SK-N-MC (cell line): ENCODE measurements at regions not wholly inside any gene's neighbourhood (a gene's known extent, or its start where the extent isn't known, plus 50 kb on each side); places are given as distances from the start of the nearest gene placed in this dataset.

Experiments used
- EZH2 ChIP-seq: fragments of 200-600 bp; sonication (generic); IDR thresholded peaks from one replicate; pipeline ENCODE4 v1.6.1; 2017; ENCODE audit warnings: antibody characterized with exemption
- FOXP2 ChIP-seq: optimal IDR thresholded peaks from 2 replicates; pipeline ENCODE3; 2011; ENCODE audit warnings: mild to moderate bottlenecking, moderate library complexity; ENCODE audit not compliant: insufficient read depth; ENCODE audit errors: extremely low read length, control extremely low read depth
- POLR2AphosphoS5 ChIP-seq: IDR thresholded peaks from 2 replicates; pipeline ENCODE4 v1.6.1; 2012; ENCODE audit warnings: mild to moderate bottlenecking, low read depth, low read length, borderline replicate concordance

- TF ChIP-seq POLR2AphosphoS5 (no peak), EZH2 (no peak), FOXP2 (no peak)
Observed at GRCh38 chr7:152949253-152949652, 189.7 kb downstream of the ACTR3B start.
